Calu3 (cell line): ENCODE measurements at regions not wholly inside any gene's neighbourhood (a gene's known extent, or its start where the extent isn't known, plus 50 kb on each side); places are given as distances from the start of the nearest gene placed in this dataset.

Source experiments
- BruUV-seq: library from RNA; stranded (reverse); fragments of 400-500 nt; replicated peaks from 2 replicates; lab custom pipeline; 2021; lab: Mats Ljungman, UMichigan
- CTCF ChIA-PET: fragments of 300-600 bp; sonication (Branson Sonifier 250); formaldehyde crosslinking; loops from one replicate; lab custom pipeline; 2022; ENCODE audit warnings: antibody characterized with exemption; lab: Charles Lee
- DNase-seq: peaks from one replicate; pipeline ENCODE4 v3.0.0; 2022
- H3K27ac Mint-ChIP-seq: one replicate; pipeline ENCODE4 v1.8.0; 2022; ENCODE audit warnings: mixed read lengths; ENCODE audit not compliant: unreplicated experiment
- H3K27me3 Mint-ChIP-seq: one replicate; pipeline ENCODE4 v1.8.0; 2022; ENCODE audit warnings: mixed read lengths; ENCODE audit not compliant: unreplicated experiment
- H3K36me3 Mint-ChIP-seq: one replicate; pipeline ENCODE4 v1.8.0; 2022; ENCODE audit warnings: mild to moderate bottlenecking, moderate library complexity, mixed read lengths; ENCODE audit not compliant: insufficient read depth, unreplicated experiment
- H3K4me1 Mint-ChIP-seq: one replicate; pipeline ENCODE4 v1.8.0; 2022; ENCODE audit warnings: mild to moderate bottlenecking, low read depth, mixed read lengths; ENCODE audit not compliant: unreplicated experiment
- H3K4me3 Mint-ChIP-seq: one replicate; pipeline ENCODE4 v1.8.0; 2022; ENCODE audit warnings: mild to moderate bottlenecking, low read depth, moderate library complexity, mixed read lengths; ENCODE audit not compliant: unreplicated experiment
- H3K9me3 Mint-ChIP-seq: one replicate; pipeline ENCODE4 v1.8.0; 2022; ENCODE audit warnings: low read depth, mixed read lengths; ENCODE audit not compliant: unreplicated experiment
- CTCF ChIP-seq: fragments of 200-600 bp; IDR thresholded peaks from one replicate; pipeline ENCODE4 v1.8.0; 2022; ENCODE audit warnings: antibody characterized with exemption; ENCODE audit not compliant: unreplicated experiment
- intact Hi-C: fragments of 100-400 bp; cut with micrococcal nuclease; formaldehyde crosslinking; loops from one replicate; pipeline ENCODE4 v1.10.0; 2022; ENCODE audit not compliant: unreplicated experiment

GRCh38 chr5:34534523-34535103, 121.5 kb upstream of the RAI14 start:
- intact Hi-C loops, result no loop called here
- peak overlapping the region; percentile 57 for H3K27ac Mint-ChIP-seq
- DNase-seq, result no peak
- no peak for TF ChIP-seq CTCF
- no peaks in the 10 kb centered on the region for H3K9me3 Mint-ChIP-seq
- no peak overlapping the region for H3K4me3 Mint-ChIP-seq
- peaks cover 38% of the 10 kb centered on the region for H3K4me1 Mint-ChIP-seq
- BruUV-seq, result no TSS peak
- no peaks in the 10 kb centered on the region for H3K27me3 Mint-ChIP-seq
- H3K36me3 Mint-ChIP-seq, result no peaks in the 10 kb centered on the region
- CTCF ChIA-PET, result interaction anchor here (1.0 kb wide), 2 partner anchors 51 to 63 kb away, joined by 3 to 5 read pairs; no protein-coding TSS in a partner anchor

DNA sequence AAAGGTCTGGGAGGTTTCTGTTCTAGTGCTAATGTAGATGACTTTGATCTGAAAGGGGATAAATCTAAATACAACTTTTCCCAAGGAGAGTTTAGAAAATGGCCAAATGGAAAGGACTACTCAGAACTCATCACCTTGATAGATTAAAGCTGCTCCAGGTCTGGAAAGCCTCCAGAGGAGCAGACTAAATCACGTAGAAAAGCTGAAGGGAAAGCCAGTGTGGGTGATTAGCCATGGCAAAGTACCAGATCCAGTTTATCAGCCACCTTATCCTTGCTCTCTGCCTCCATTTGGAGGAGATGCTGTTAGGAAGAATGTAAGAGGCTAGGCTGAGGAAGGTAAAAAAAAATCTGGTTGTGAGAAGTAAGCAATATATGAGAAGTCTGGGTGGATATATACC, 120.7 kb upstream of the RAI14 start:
- BruUV-seq, result no TSS peak

DNA sequence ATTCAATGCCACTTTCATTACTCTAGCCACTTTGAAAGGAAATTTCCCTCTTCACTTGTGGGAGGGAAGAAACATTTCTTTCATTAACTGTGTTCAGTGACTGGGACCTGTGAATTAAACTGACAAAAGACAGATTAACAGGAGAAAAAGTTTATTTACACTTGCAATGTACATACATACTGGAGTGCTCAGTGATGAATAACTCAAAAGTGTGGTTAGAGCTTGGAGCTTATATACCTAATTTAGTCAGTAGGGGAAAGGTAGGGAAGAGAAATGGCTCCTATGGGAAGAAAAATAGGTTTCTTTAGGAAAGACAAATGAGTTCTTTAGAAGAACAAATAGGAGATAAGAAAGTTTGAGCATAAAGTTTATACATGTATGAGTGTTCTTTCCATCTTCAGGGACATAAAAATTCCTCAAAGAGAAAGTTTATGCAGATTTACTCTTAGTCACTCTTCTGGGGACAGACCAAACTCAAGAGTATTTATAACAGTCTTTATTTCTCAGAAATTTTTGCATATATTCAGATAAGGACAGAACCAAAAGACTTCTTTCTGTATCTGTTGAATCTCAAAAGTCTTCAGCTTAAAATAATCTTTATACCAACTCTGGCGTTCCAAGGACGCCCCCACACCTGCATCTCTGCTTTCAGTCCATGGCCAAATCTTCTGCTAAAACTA, 120.0 kb upstream of the RAI14 start:
- Mint-ChIP-seq H3K9me3 (no peaks in the 10 kb centered on the region), H3K27ac (no peak overlapping the region), H3K4me3 (no peak overlapping the region), H3K36me3 (no peaks in the 10 kb centered on the region), H3K4me1 (peaks cover 38% of the 10 kb centered on the region), H3K27me3 (no peaks in the 10 kb centered on the region)
- intact Hi-C loops, result no loop called here
- CTCF ChIA-PET, result no interaction called here
- TF ChIP-seq CTCF, result no peak
- DNase-seq, result no peak
- BruUV-seq, result no TSS peak

More for the DNA sequence above, 120.7 kb upstream of the RAI14 start:
- Mint-ChIP-seq H3K4me1 (peaks cover 38% of the 10 kb centered on the region), H3K4me3 (no peak overlapping the region), H3K36me3 (no peaks in the 10 kb centered on the region), H3K9me3 (no peaks in the 10 kb centered on the region), H3K27me3 (no peaks in the 10 kb centered on the region), H3K27ac (peak overlapping the region; percentile 57)
- intact Hi-C loops, result no loop called here
- no peak for TF ChIP-seq CTCF
- CTCF ChIA-PET, result no interaction called here
- no peak for DNase-seq

DNA sequence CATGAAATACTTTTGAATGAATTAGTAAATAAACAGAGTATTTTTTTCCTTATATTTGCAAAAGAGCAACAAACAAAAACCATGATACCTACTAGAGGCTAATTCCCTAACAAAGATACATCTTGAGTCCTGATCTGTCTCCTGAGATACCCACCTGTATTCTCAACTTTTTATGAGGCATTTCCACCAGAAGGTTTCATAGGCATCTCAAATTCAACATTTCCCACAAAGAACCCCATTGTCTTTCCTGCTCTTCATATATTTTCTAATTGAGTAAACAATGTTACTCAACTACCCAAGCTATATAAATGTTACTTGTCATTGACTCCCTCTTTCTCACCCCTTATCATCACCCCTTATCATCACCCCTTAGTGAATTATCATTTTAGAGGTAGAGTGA, 119.4 kb upstream of the RAI14 start:
- Mint-ChIP-seq H3K36me3 (no peaks in the 10 kb centered on the region), H3K27ac (no peak overlapping the region), H3K27me3 (no peaks in the 10 kb centered on the region), H3K4me1 (peaks cover 38% of the 10 kb centered on the region), H3K9me3 (no peaks in the 10 kb centered on the region), H3K4me3 (no peak overlapping the region)
- no peak for DNase-seq
- CTCF ChIA-PET, result interaction anchor here (1.2 kb wide), 1 partner anchor 49 kb away, joined by 4 read pairs; no protein-coding TSS in a partner anchor
- TF ChIP-seq CTCF, result no peak
- intact Hi-C loops, result no loop called here
- no TSS peak for BruUV-seq
